Colonic mucosa (tissue), 4 donors: ENCODE measurements at regions not wholly inside any gene's neighbourhood (a gene's known extent, or its start where the extent isn't known, plus 50 kb on each side); places are given as distances from the start of the nearest gene placed in this dataset.

Experiments used
- DNase-seq: peaks from one replicate; pipeline ENCODE4 v3.0.0-alpha.2; 2020
- H3K27ac ChIP-seq: fragments of 200-600 bp; one replicate; pipeline ENCODE4 v1.8.0; 2021
- H3K27me3 ChIP-seq: fragments of 200-600 bp; one replicate; pipeline ENCODE4 v1.8.0; 2021
- H3K36me3 ChIP-seq: fragments of 200-600 bp; one replicate; pipeline ENCODE4 v1.8.0; 2021
- H3K4me1 ChIP-seq: fragments of 200-600 bp; one replicate; pipeline ENCODE4 v1.8.0; 2021; ENCODE audit warnings: mild to moderate bottlenecking
- H3K4me3 ChIP-seq: fragments of 200-600 bp; one replicate; pipeline ENCODE4 v1.8.0; 2021
- H3K9ac ChIP-seq, 2 donors: one replicate each; pipeline ENCODE4 v1.7.0; 2013; ENCODE audit warnings: control low read depth in 2 of 2, low read depth in 2 of 2, low read length in 2 of 2
- H3K9me3 ChIP-seq: fragments of 200-600 bp; one replicate; pipeline ENCODE4 v1.8.0; 2021
- CTCF ChIP-seq: fragments of 200-600 bp; IDR thresholded peaks from one replicate; pipeline ENCODE4 v1.8.0; 2022; ENCODE audit warnings: antibody characterized with exemption, mild to moderate bottlenecking
- intact Hi-C: fragments of 100-400 bp; cut with DNase I; formaldehyde crosslinking; loops from one replicate; pipeline ENCODE4 v1.14.1; 2022
- donor health status: healthy.
- donor health status: DM: no; HTN: no; CAD: no.
- donor health status: DM: no; HTN: no; CAD: no.

- Histone ChIP-seq H3K27ac (no peak overlapping the region), H3K9me3 (no peaks in the 10 kb centered on the region), H3K36me3 (no peaks in the 10 kb centered on the region), H3K9ac (no peak overlapping the region), H3K4me3 (no peak overlapping the region), H3K27me3 (no peaks in the 10 kb centered on the region), H3K4me1 (no peaks in the 10 kb centered on the region)
- peak; percentile 45 for TF ChIP-seq CTCF
- intact Hi-C loops, result loop anchor here (10.0 kb wide), 1 partner anchor 487 kb away; no protein-coding TSS in a partner anchor
- peak; percentile 64 for DNase-seq
Measured at GRCh38 chrX:39242187-39242586, 440.9 kb downstream of the MID1IP1 start.

- no peak overlapping the region for H3K27ac ChIP-seq
- H3K4me3 ChIP-seq, result no peak overlapping the region
- no peaks in the 10 kb centered on the region for H3K9me3 ChIP-seq
- intact Hi-C loops, result loop anchor here (10.0 kb wide), 1 partner anchor 489 kb away; no protein-coding TSS in a partner anchor
- no peaks in the 10 kb centered on the region for H3K27me3 ChIP-seq
- H3K36me3 ChIP-seq, result no peaks in the 10 kb centered on the region
- no peaks in the 10 kb centered on the region for H3K4me1 ChIP-seq
- H3K9ac ChIP-seq, result no peak overlapping the region
- DNase-seq, result no peak
- TF ChIP-seq CTCF, result no peak
Measured at GRCh38 chrX:39244147-39244546, 442.9 kb downstream of the MID1IP1 start.

GRCh38 chrX:39245024-39245423 lies 443.8 kb downstream of the MID1IP1 start:
- H3K9ac ChIP-seq, result no peak overlapping the region
- no peaks in the 10 kb centered on the region for H3K36me3 ChIP-seq
- intact Hi-C loops, result loop anchor here (10.0 kb wide), 1 partner anchor 490 kb away; no protein-coding TSS in a partner anchor
- no peak for TF ChIP-seq CTCF
- H3K27ac ChIP-seq, result no peak overlapping the region
- no peaks in the 10 kb centered on the region for H3K9me3 ChIP-seq
- no peaks in the 10 kb centered on the region for H3K4me1 ChIP-seq
- DNase-seq, result no peak
- no peak overlapping the region for H3K4me3 ChIP-seq
- no peaks in the 10 kb centered on the region for H3K27me3 ChIP-seq

GRCh38 chrX:39247536-39247935 lies 446.3 kb downstream of the MID1IP1 start:
- no peaks in the 10 kb centered on the region for H3K36me3 ChIP-seq
- no peak overlapping the region for H3K9ac ChIP-seq
- no peaks in the 10 kb centered on the region for H3K27me3 ChIP-seq
- no peaks in the 10 kb centered on the region for H3K9me3 ChIP-seq
- no peak for DNase-seq
- TF ChIP-seq CTCF, result no peak
- no peaks in the 10 kb centered on the region for H3K4me1 ChIP-seq
- no peak overlapping the region for H3K4me3 ChIP-seq
- intact Hi-C loops, result loop anchor here (10.0 kb wide), 1 partner anchor 493 kb away; no protein-coding TSS in a partner anchor
- H3K27ac ChIP-seq, result no peak overlapping the region

- H3K27me3 ChIP-seq, result no peaks in the 10 kb centered on the region
- H3K9me3 ChIP-seq, result no peaks in the 10 kb centered on the region
- DNase-seq, result no peak
- no peaks in the 10 kb centered on the region for H3K4me1 ChIP-seq
- no peak overlapping the region for H3K4me3 ChIP-seq
- no peaks in the 10 kb centered on the region for H3K36me3 ChIP-seq
- intact Hi-C loops, result loop anchor here (10.0 kb wide), 1 partner anchor 494 kb away; no protein-coding TSS in a partner anchor
- no peak for TF ChIP-seq CTCF
- H3K9ac ChIP-seq, result no peak overlapping the region
- no peak overlapping the region for H3K27ac ChIP-seq
Measured at GRCh38 chrX:39248330-39248729, 447.1 kb downstream of the MID1IP1 start.
